Activated T-helper 17 cell treated with anti-CD3 and anti-CD28 coated beads, Interleukin-2, amount 50 U/mL, for 72 hours (primary cell): ENCODE measurements at regions not wholly inside any gene's neighbourhood (a gene's known extent, or its start where the extent isn't known, plus 50 kb on each side); places are given as distances from the start of the nearest gene placed in this dataset.
"Not testable (repeated sequence)": the region's sequence is repeated elsewhere in the genome, so short reads cannot be mapped to it uniquely, and the experiment has no call there.

Experiments used
- ATAC-seq: fragments of 150-1000 bp; cut with Tn5 transposase; replicated peaks from 2 replicates; pipeline ENCODE4 v1.10.0; 2021; ENCODE audit warnings: mild to moderate bottlenecking, moderate library complexity
- H3K27ac Mint-ChIP-seq: one replicate; pipeline ENCODE4 v1.8.0; 2022; ENCODE audit warnings: mixed read lengths
- H3K27me3 Mint-ChIP-seq: one replicate; pipeline ENCODE4 v1.8.0; 2022; ENCODE audit warnings: mixed read lengths
- H3K36me3 Mint-ChIP-seq: one replicate; pipeline ENCODE4 v1.8.0; 2022; ENCODE audit warnings: low read depth, mild to moderate bottlenecking, mixed read lengths
- H3K4me1 Mint-ChIP-seq: one replicate; pipeline ENCODE4 v1.8.0; 2022; ENCODE audit warnings: mixed read lengths
- H3K4me3 Mint-ChIP-seq: one replicate; pipeline ENCODE4 v1.8.0; 2022; ENCODE audit warnings: mild to moderate bottlenecking, mixed read lengths
- H3K9me3 Mint-ChIP-seq: one replicate; pipeline ENCODE4 v1.8.0; 2022; ENCODE audit warnings: mixed read lengths

GRCh38 chr17:52495646-52496045, 337.1 kb upstream of the CA10 start:
- H3K9me3 Mint-ChIP-seq, result no peaks in the 10 kb centered on the region
- no peaks in the 10 kb centered on the region for H3K4me1 Mint-ChIP-seq
- no peak overlapping the region for H3K27ac Mint-ChIP-seq
- no peak for ATAC-seq
- no peak overlapping the region for H3K4me3 Mint-ChIP-seq
- no peaks in the 10 kb centered on the region for H3K27me3 Mint-ChIP-seq
- no peaks in the 10 kb centered on the region for H3K36me3 Mint-ChIP-seq

- Mint-ChIP-seq H3K4me3 (no peak overlapping the region), H3K4me1 (no peaks in the 10 kb centered on the region), H3K27ac (no peak overlapping the region), H3K27me3 (peaks cover 3% of the 10 kb centered on the region), H3K36me3 (no peaks in the 10 kb centered on the region), H3K9me3 (peaks cover 16% of the 10 kb centered on the region)
- ATAC-seq, result no peak
Measured at GRCh38 chr17:52482271-52482670, 323.8 kb upstream of the CA10 start.

- Mint-ChIP-seq H3K4me3 (no peak overlapping the region), H3K27me3 (no peaks in the 10 kb centered on the region), H3K4me1 (no peaks in the 10 kb centered on the region), H3K27ac (no peak overlapping the region), H3K36me3 (no peaks in the 10 kb centered on the region), H3K9me3 (peaks cover 10% of the 10 kb centered on the region)
- no peak for ATAC-seq
Measured at GRCh38 chr17:52477824-52478699, 319.5 kb upstream of the CA10 start.

- Mint-ChIP-seq H3K9me3 (peaks cover 8% of the 10 kb centered on the region), H3K27ac (no peak overlapping the region), H3K4me1 (no peaks in the 10 kb centered on the region), H3K36me3 (no peaks in the 10 kb centered on the region), H3K4me3 (no peak overlapping the region), H3K27me3 (peaks cover 3% of the 10 kb centered on the region)
- no peak for ATAC-seq
Measured at GRCh38 chr17:52476638-52477313, 318.3 kb upstream of the CA10 start.

- H3K27ac Mint-ChIP-seq, result no peak overlapping the region
- H3K4me1 Mint-ChIP-seq, result no peaks in the 10 kb centered on the region
- H3K27me3 Mint-ChIP-seq, result peaks cover 3% of the 10 kb centered on the region
- no peak overlapping the region for H3K4me3 Mint-ChIP-seq
- ATAC-seq, result no peak
- H3K9me3 Mint-ChIP-seq, result no peaks in the 10 kb centered on the region
- H3K36me3 Mint-ChIP-seq, result no peaks in the 10 kb centered on the region
Measured at GRCh38 chr17:52470553-52470952, 312.0 kb upstream of the CA10 start.

GRCh38 chr17:52465407-52465806, 306.9 kb upstream of the CA10 start:
- Mint-ChIP-seq H3K4me3 (no peak overlapping the region), H3K27me3 (no peaks in the 10 kb centered on the region), H3K27ac (no peak overlapping the region), H3K36me3 (no peaks in the 10 kb centered on the region), H3K4me1 (no peaks in the 10 kb centered on the region), H3K9me3 (peaks cover 6% of the 10 kb centered on the region)
- no peak for ATAC-seq

GRCh38 chr17:52451294-52451861, 292.9 kb upstream of the CA10 start:
- H3K36me3 Mint-ChIP-seq, result no peaks in the 10 kb centered on the region
- no peak overlapping the region for H3K4me3 Mint-ChIP-seq
- H3K27me3 Mint-ChIP-seq, result peaks cover 4% of the 10 kb centered on the region
- ATAC-seq, result no peak
- H3K4me1 Mint-ChIP-seq, result no peaks in the 10 kb centered on the region
- no peak overlapping the region for H3K27ac Mint-ChIP-seq
- H3K9me3 Mint-ChIP-seq, result peaks cover 12% of the 10 kb centered on the region

- H3K27me3 Mint-ChIP-seq, result peaks cover 6% of the 10 kb centered on the region
- H3K4me1 Mint-ChIP-seq, result no peaks in the 10 kb centered on the region
- H3K36me3 Mint-ChIP-seq, result no peaks in the 10 kb centered on the region
- no peak overlapping the region for H3K4me3 Mint-ChIP-seq
- no peak overlapping the region for H3K27ac Mint-ChIP-seq
- no peak for ATAC-seq
- H3K9me3 Mint-ChIP-seq, result peaks cover 12% of the 10 kb centered on the region
Measured at GRCh38 chr17:52442350-52442749, 283.8 kb upstream of the CA10 start.

GRCh38 chr17:52420555-52421078, 262.1 kb upstream of the CA10 start:
- H3K4me3 Mint-ChIP-seq, result no peak overlapping the region
- peaks cover 6% of the 10 kb centered on the region for H3K27me3 Mint-ChIP-seq
- peaks cover 10% of the 10 kb centered on the region for H3K9me3 Mint-ChIP-seq
- H3K4me1 Mint-ChIP-seq, result no peaks in the 10 kb centered on the region
- H3K36me3 Mint-ChIP-seq, result no peaks in the 10 kb centered on the region
- no peak for ATAC-seq
- H3K27ac Mint-ChIP-seq, result no peak overlapping the region

- Mint-ChIP-seq H3K27me3 (peaks cover 4% of the 10 kb centered on the region), H3K36me3 (no peaks in the 10 kb centered on the region), H3K9me3 (peaks cover 10% of the 10 kb centered on the region), H3K4me3 (no peak overlapping the region), H3K4me1 (no peaks in the 10 kb centered on the region), H3K27ac (no peak overlapping the region)
- no peak for ATAC-seq
Measured at GRCh38 chr17:52419229-52419641, 260.7 kb upstream of the CA10 start.

- no peak overlapping the region for H3K4me3 Mint-ChIP-seq
- peaks cover 6% of the 10 kb centered on the region for H3K9me3 Mint-ChIP-seq
- no peak for ATAC-seq
- H3K36me3 Mint-ChIP-seq, result no peaks in the 10 kb centered on the region
- H3K27ac Mint-ChIP-seq, result no peak overlapping the region
- no peaks in the 10 kb centered on the region for H3K4me1 Mint-ChIP-seq
- peaks cover 4% of the 10 kb centered on the region for H3K27me3 Mint-ChIP-seq
Measured at GRCh38 chr17:52410781-52411180, 252.3 kb upstream of the CA10 start.

- H3K27ac Mint-ChIP-seq, H3K4me3 Mint-ChIP-seq, ATAC-seq, H3K27me3 Mint-ChIP-seq, H3K36me3 Mint-ChIP-seq, H3K4me1 Mint-ChIP-seq, H3K9me3 Mint-ChIP-seq: not testable (repeated sequence)
Measured at GRCh38 chr17:52409222-52409621, 250.7 kb upstream of the CA10 start.

GRCh38 chr17:52395308-52395707, 236.8 kb upstream of the CA10 start:
- H3K36me3 Mint-ChIP-seq, result no peaks in the 10 kb centered on the region
- ATAC-seq, result no peak
- no peak overlapping the region for H3K27ac Mint-ChIP-seq
- H3K27me3 Mint-ChIP-seq, result peaks cover 3% of the 10 kb centered on the region
- peaks cover 4% of the 10 kb centered on the region for H3K9me3 Mint-ChIP-seq
- H3K4me1 Mint-ChIP-seq, result no peaks in the 10 kb centered on the region
- no peak overlapping the region for H3K4me3 Mint-ChIP-seq

GRCh38 chr17:52390422-52390821, 231.9 kb upstream of the CA10 start:
- no peaks in the 10 kb centered on the region for H3K4me1 Mint-ChIP-seq
- H3K36me3 Mint-ChIP-seq, result no peaks in the 10 kb centered on the region
- no peak for ATAC-seq
- H3K9me3 Mint-ChIP-seq, result peaks cover 9% of the 10 kb centered on the region
- H3K27ac Mint-ChIP-seq, result no peak overlapping the region
- H3K4me3 Mint-ChIP-seq, result no peak overlapping the region
- H3K27me3 Mint-ChIP-seq, result peaks cover 4% of the 10 kb centered on the region

- Mint-ChIP-seq H3K4me3 (no peak overlapping the region), H3K4me1 (no peaks in the 10 kb centered on the region), H3K36me3 (no peaks in the 10 kb centered on the region)
Measured at GRCh38 chr17:52389632-52390031, 231.1 kb upstream of the CA10 start.

More at GRCh38 chr17:52389632-52390031, 231.1 kb upstream of the CA10 start:
- no peak for ATAC-seq
- Mint-ChIP-seq H3K9me3 (peaks cover 9% of the 10 kb centered on the region), H3K27me3 (peaks cover 4% of the 10 kb centered on the region), H3K27ac (no peak overlapping the region)
